Mammary epithelial cell (primary cell): ENCODE measurements at regions not wholly inside any gene's neighbourhood (a gene's known extent, or its start where the extent isn't known, plus 50 kb on each side); places are given as distances from the start of the nearest gene placed in this dataset.

Source experiments
- CTCF ChIP-seq, 2 donors: IDR thresholded peaks in 1 of 2; conservative IDR thresholded peaks in 1 of 2; 2 replicates each; pipeline ENCODE4 v1.5.1; 2011 to 2012; ENCODE audit warnings: inconsistent platforms in 2 of 2, low read length in 2 of 2, mild to moderate bottlenecking in 2 of 2, control low read depth in 1 of 2, low read depth in 1 of 2; ENCODE audit not compliant: insufficient read depth in 1 of 2; ENCODE audit errors: extremely low read depth in 1 of 2
- EZH2 ChIP-seq: IDR thresholded peaks from 2 replicates; pipeline ENCODE4 v1.6.1; 2012; ENCODE audit warnings: low read length, inconsistent platforms, borderline replicate concordance

DNA sequence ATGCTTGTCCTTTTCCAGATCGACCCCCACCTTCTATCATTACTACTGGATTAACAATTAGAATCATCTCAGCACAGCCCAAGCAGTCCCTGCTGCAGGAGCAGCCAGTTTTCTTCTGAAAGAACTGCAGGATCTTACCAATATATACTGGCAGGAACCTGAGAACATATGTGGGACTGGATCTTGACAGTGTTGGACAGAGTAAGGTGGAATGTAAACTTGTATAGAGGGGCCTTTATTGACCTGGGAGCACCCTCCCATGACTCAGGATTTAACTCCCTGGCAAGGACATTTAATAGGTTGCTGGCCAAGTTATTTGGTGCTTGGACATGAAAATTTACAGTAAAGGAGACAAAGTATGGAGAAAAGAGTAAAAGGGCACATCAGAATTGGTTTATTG, 66.2 kb upstream of the TMX1 start:
- no peak for TF ChIP-seq CTCF (conservative IDR thresholded peaks at IDR 0.05 in 1 of 2, IDR thresholded peaks at IDR 0.05 in 1 of 2; ENCODE audit: extremely low read depth in 1 of 2, insufficient read depth in 1 of 2, low read depth in 1 of 2, low read length in 2 of 2)
- TF ChIP-seq EZH2: no peak
